GM12864 (cell line): ENCODE measurements at regions not wholly inside any gene's neighbourhood (a gene's known extent, or its start where the extent isn't known, plus 50 kb on each side); places are given as distances from the start of the nearest gene placed in this dataset.
"Not testable (repeated sequence)": the region's sequence is repeated elsewhere in the genome, so short reads cannot be mapped to it uniquely, and the experiment has no call there.

Experiments used
- DNase-seq: peaks from one replicate; pipeline ENCODE4 v3.0.0-alpha.2; 2011; ENCODE audit warnings: low read depth
- H3K4me3 ChIP-seq: 2 replicates; pipeline ENCODE4 v1.5.1; 2011; ENCODE audit warnings: mild to moderate bottlenecking, low read depth, low read length, control low read depth
- CTCF ChIP-seq: IDR thresholded peaks from 2 replicates; pipeline ENCODE4 v1.5.1; 2011; ENCODE audit warnings: low read depth, mild to moderate bottlenecking, moderate library complexity, low read length, control low read depth, inconsistent platforms; ENCODE audit errors: missing control alignments

- no peak for TF ChIP-seq CTCF
- no peak overlapping the region for H3K4me3 ChIP-seq
- DNase-seq = no peak
Measured at GRCh38 chr21:35721701-35722100, 338.6 kb downstream of the SETD4 start.

- DNase-seq = no peak
- no peak overlapping the region for H3K4me3 ChIP-seq
- TF ChIP-seq CTCF = no peak
Measured at GRCh38 chr21:35720208-35720731, 340.1 kb downstream of the SETD4 start.

- no peak for DNase-seq
- no peak for TF ChIP-seq CTCF
- no peak overlapping the region for H3K4me3 ChIP-seq
Measured at GRCh38 chr21:35719080-35719479, 341.2 kb downstream of the SETD4 start.

- H3K4me3 ChIP-seq = no peak overlapping the region
- TF ChIP-seq CTCF = no peak
- DNase-seq = no peak
Measured at GRCh38 chr21:35716876-35717565, 343.3 kb downstream of the SETD4 start.

- no peak for DNase-seq
- H3K4me3 ChIP-seq = no peak overlapping the region
- TF ChIP-seq CTCF = no peak
Measured at GRCh38 chr21:35713914-35714313, 346.4 kb downstream of the SETD4 start.

GRCh38 chr21:35711661-35712060 lies 348.7 kb downstream of the SETD4 start:
- H3K4me3 ChIP-seq = no peak overlapping the region
- DNase-seq = no peak
- no peak for TF ChIP-seq CTCF

- H3K4me3 ChIP-seq = no peak overlapping the region
- TF ChIP-seq CTCF = no peak
- DNase-seq = no peak
Measured at GRCh38 chr21:35711213-35711612, 349.1 kb downstream of the SETD4 start.

GRCh38 chr21:35709990-35710389 lies 350.3 kb downstream of the SETD4 start:
- DNase-seq, H3K4me3 ChIP-seq: not testable (repeated sequence)
